GM12864 (cell line): ENCODE measurements at regions not wholly inside any gene's neighbourhood (a gene's known extent, or its start where the extent isn't known, plus 50 kb on each side); places are given as distances from the start of the nearest gene placed in this dataset.

Source experiments
- DNase-seq: peaks from one replicate; pipeline ENCODE4 v3.0.0-alpha.2; 2011; ENCODE audit warnings: low read depth
- H3K4me3 ChIP-seq: 2 replicates; pipeline ENCODE4 v1.5.1; 2011; ENCODE audit warnings: mild to moderate bottlenecking, low read depth, low read length, control low read depth
- CTCF ChIP-seq: IDR thresholded peaks from 2 replicates; pipeline ENCODE4 v1.5.1; 2011; ENCODE audit warnings: low read depth, mild to moderate bottlenecking, moderate library complexity, low read length, control low read depth, inconsistent platforms; ENCODE audit errors: missing control alignments

- no peak for DNase-seq
- H3K4me3 ChIP-seq = no peak overlapping the region
- TF ChIP-seq CTCF = no peak
These were observed 65.9 kb downstream of the RIN2 start for GRCh38 chr20:19823971-19824370.

- no peak overlapping the region for H3K4me3 ChIP-seq
- no peak for DNase-seq
- no peak for TF ChIP-seq CTCF
These were observed 66.8 kb downstream of the RIN2 start for GRCh38 chr20:19824861-19825260.

- TF ChIP-seq CTCF = no peak
These were observed 68.3 kb downstream of the RIN2 start for GRCh38 chr20:19826179-19826914.

GRCh38 chr20:19827818-19828217 lies 69.8 kb downstream of the RIN2 start:
- no peak for DNase-seq
- no peak for TF ChIP-seq CTCF
- no peak overlapping the region for H3K4me3 ChIP-seq

More at GRCh38 chr20:19826179-19826914, 68.3 kb downstream of the RIN2 start:
- H3K4me3 ChIP-seq = no peak overlapping the region
- DNase-seq = no peak

DNA sequence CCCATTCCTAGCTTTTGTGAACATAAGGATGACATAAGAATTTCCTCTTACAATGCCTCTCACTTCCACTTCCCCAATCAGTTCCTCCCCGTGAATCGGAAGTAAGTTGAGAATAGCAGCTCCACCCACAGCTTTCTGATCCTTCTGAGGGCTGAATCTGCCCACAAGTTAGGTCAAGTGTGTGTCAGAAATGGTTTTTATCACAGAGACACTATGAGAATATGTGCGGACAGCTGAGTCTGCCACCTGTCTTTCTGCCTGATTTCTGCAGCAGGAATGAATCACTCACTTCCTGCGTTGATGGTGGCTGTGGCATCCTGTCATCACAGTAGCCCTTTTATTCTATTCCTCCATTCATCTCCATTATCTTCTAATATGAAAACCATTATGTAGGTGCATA lies 70.2 kb downstream of the RIN2 start:
- peak; percentile 17 for TF ChIP-seq CTCF
- no peak overlapping the region for H3K4me3 ChIP-seq
- DNase-seq = peak; percentile 78

DNA sequence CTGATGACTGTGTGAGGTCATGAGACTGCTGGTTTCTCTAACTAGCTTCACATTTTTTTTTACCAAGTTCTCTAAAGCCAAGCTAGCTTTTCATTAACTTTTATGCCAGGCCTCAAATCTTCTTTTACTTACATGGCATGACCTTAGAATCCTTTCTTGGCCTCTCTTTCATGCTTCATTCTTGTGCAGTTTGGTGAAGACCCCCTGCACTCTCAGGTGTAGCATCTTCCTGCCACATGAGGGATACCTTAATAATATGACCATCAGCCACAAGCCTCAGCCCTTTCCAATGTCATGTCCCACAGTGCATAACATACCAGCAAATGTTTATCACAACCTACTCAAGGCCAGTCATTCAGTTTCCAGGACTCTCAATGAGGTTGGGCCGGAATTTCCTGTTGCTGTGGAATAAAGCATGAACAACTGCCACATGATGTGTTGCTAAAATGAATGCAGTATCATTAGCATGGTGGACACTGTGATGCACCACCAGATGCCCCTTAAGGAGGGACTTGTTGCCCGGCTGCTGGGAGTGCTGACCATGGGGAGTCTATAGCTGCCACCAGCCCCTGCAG lies 72.2 kb downstream of the RIN2 start:
- H3K4me3 ChIP-seq = no peak overlapping the region
- no peak for TF ChIP-seq CTCF
- DNase-seq = no peak

DNA sequence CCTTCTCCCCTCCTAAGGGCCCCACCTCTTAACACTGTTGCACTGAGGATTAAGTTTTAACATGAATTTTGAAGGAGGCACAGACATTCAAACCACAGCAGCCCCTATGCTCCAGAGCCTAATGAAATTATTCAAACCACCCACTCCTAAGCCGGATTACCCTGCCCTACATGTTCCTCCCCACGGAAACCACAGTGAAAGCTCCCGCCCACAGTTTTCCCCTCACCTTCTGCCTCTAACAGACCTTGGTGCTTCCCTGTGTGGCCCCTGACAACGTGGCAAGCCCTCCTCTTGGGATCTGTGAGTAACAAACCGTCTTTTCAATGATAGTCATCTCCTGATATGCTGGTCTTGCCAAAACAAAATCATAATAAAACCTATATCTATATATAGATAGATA lies 74.8 kb downstream of the RIN2 start:
- TF ChIP-seq CTCF = no peak
- H3K4me3 ChIP-seq = no peak overlapping the region
- no peak for DNase-seq
